ENCODE measurements at regions not wholly inside any gene's neighbourhood (a gene's known extent, or its start where the extent isn't known, plus 50 kb on each side); places are given as distances from the start of the nearest gene placed in this dataset.

- no peak for TF ChIP-seq POLR2A (IDR thresholded peaks at IDR 0.05)
- TF ChIP-seq, protein P1, sequence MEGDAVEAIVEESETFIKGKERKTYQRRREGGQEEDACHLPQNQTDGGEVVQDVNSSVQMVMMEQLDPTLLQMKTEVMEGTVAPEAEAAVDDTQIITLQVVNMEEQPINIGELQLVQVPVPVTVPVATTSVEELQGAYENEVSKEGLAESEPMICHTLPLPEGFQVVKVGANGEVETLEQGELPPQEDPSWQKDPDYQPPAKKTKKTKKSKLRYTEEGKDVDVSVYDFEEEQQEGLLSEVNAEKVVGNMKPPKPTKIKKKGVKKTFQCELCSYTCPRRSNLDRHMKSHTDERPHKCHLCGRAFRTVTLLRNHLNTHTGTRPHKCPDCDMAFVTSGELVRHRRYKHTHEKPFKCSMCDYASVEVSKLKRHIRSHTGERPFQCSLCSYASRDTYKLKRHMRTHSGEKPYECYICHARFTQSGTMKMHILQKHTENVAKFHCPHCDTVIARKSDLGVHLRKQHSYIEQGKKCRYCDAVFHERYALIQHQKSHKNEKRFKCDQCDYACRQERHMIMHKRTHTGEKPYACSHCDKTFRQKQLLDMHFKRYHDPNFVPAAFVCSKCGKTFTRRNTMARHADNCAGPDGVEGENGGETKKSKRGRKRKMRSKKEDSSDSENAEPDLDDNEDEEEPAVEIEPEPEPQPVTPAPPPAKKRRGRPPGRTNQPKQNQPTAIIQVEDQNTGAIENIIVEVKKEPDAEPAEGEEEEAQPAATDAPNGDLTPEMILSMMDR (IDR thresholded peaks at IDR 0.05), result no peak
These were observed 346.6 kb downstream of the TSHZ3 start for GRCh38 chr19:31002518-31003244.

Measured in adrenal gland (tissue), 5 donors.